ENCODE measurements at regions not wholly inside any gene's neighbourhood (a gene's known extent, or its start where the extent isn't known, plus 50 kb on each side); places are given as distances from the start of the nearest gene placed in this dataset.

DNA sequence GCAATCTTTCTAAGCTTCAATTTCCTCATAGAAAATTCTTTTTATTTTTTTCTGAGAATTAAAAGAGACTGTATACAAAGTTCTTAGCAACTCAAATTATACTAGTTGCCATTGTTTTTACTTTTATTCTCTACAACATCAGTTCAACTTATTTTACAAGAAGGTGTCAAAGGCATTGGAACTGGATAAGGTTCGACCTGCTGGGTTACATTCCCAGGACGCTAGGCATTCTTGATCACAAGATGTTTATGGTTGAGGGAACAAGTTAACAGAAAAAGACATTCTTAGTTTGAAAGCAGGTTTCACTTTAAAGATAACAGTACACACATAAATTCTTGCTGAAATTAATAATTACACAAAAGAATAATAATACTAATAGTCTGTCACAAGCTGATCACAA lies 163.5 kb upstream of the SNX2 start:
- Histone ChIP-seq H2AFZ (replicated peaks; ENCODE audit: low read length, poor library complexity) (no peak overlapping the region), H2BK120ac (ENCODE audit: low read depth, low read length) (no peak overlapping the region), H3K56ac (ENCODE audit: extremely low read depth, insufficient read depth, low read length) (no peak overlapping the region), H3K23ac (ENCODE audit: low read depth, low read length) (no peak overlapping the region), H3K9me3 (ENCODE audit: control insufficient read depth, insufficient read depth, low read length) (no peaks in the 10 kb centered on the region), H3K4me1 (ENCODE audit: control insufficient read depth, insufficient read depth, low read length) (no peaks in the 10 kb centered on the region), H4K8ac (ENCODE audit: low read depth in 2 of 2, low read length in 2 of 2) (no peak overlapping the region), H3K4me2 (ENCODE audit: low read depth, low read length) (no peak overlapping the region), H3K9ac (ENCODE audit: low read depth, low read length) (no peak overlapping the region), H4K5ac (ENCODE audit: low read depth, low read length) (no peak overlapping the region), H2BK5ac (ENCODE audit: low read depth, low read length, poor library complexity, severe bottlenecking) (no peak overlapping the region), H3K36me3 (ENCODE audit: control insufficient read depth, insufficient read depth, low read length) (no peaks in the 10 kb centered on the region), H3K79me1 (ENCODE audit: low read depth in 1 of 2, low read length in 2 of 2) (no peaks in the 10 kb centered on the region), H3K18ac (ENCODE audit: low read depth, low read length) (no peak overlapping the region), H3K4me3 (ENCODE audit: insufficient read depth, low read depth, low read length) (no peak overlapping the region), H3K4ac (ENCODE audit: low read depth, low read length) (no peak overlapping the region), H2BK15ac (ENCODE audit: low read depth, low read length) (no peak overlapping the region), H3K27ac (ENCODE audit: insufficient read depth, low read length) (no peak overlapping the region), H3K14ac (replicated peaks; ENCODE audit: low read depth, low read length) (no peak overlapping the region), H3K9me1 (ENCODE audit: insufficient read depth, low read length) (no peaks in the 10 kb centered on the region), H4K91ac (ENCODE audit: insufficient read depth, low read depth, low read length) (no peak overlapping the region), H2AK5ac (ENCODE audit: low read depth, low read length) (no peak overlapping the region), H3K27me3 (ENCODE audit: control insufficient read depth, insufficient read depth, low read length) (no peaks in the 10 kb centered on the region), H4K20me1 (ENCODE audit: insufficient read depth, low read length) (no peaks in the 10 kb centered on the region), H2AK9ac (replicated peaks; ENCODE audit: low read depth, low read length, poor library complexity) (no peak overlapping the region), H2BK20ac (ENCODE audit: low read depth, low read length) (no peak overlapping the region)
- no TSS peak for BruUV-seq (replicated peaks)
- WGBS, 2 experiments (ENCODE audit: extremely low coverage in 2 of 2, insufficient read length in 1 of 2) = no CpG with 5 or more reads among the region's 2 CpGs
- in situ Hi-C loops (cut with MboI; ENCODE audit: low sequenced_read_pairs) (no loop called here), intact Hi-C loops (cut with micrococcal nuclease) (no loop called here), dilution Hi-C loops (cut with HindIII; ENCODE audit: low sequenced_read_pairs, unreplicated experiment) (no loop called here)
- ChIA-PET CTCF (no interaction called here), POLR2A (ENCODE audit: unreplicated experiment) (no interaction called here)
- no peak for ATAC-seq (ENCODE audit: low read depth)
- TF ChIP-seq RCOR1 (IDR thresholded peaks at IDR 0.05; ENCODE audit: insufficient replicate concordance, low read length) = no peak
- no peak for TF ChIP-seq POLR2A (IDR thresholded peaks at IDR 0.05; ENCODE audit: low read depth, low read length)
- no peak for TF ChIP-seq RFX5 (IDR thresholded peaks at IDR 0.05; ENCODE audit: low read depth, low read length)
- no peak for TF ChIP-seq MXI1 (IDR thresholded peaks at IDR 0.05; ENCODE audit: borderline replicate concordance, low read depth, low read length)
- no peak for TF ChIP-seq FOS (IDR thresholded peaks at IDR 0.05; ENCODE audit: low read depth, low read length)
- TF ChIP-seq, protein P1, sequence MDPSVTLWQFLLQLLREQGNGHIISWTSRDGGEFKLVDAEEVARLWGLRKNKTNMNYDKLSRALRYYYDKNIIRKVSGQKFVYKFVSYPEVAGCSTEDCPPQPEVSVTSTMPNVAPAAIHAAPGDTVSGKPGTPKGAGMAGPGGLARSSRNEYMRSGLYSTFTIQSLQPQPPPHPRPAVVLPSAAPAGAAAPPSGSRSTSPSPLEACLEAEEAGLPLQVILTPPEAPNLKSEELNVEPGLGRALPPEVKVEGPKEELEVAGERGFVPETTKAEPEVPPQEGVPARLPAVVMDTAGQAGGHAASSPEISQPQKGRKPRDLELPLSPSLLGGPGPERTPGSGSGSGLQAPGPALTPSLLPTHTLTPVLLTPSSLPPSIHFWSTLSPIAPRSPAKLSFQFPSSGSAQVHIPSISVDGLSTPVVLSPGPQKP (IDR thresholded peaks at IDR 0.05; ENCODE audit: borderline replicate concordance, low read depth, low read length) = no peak
- TF ChIP-seq, protein P2, sequence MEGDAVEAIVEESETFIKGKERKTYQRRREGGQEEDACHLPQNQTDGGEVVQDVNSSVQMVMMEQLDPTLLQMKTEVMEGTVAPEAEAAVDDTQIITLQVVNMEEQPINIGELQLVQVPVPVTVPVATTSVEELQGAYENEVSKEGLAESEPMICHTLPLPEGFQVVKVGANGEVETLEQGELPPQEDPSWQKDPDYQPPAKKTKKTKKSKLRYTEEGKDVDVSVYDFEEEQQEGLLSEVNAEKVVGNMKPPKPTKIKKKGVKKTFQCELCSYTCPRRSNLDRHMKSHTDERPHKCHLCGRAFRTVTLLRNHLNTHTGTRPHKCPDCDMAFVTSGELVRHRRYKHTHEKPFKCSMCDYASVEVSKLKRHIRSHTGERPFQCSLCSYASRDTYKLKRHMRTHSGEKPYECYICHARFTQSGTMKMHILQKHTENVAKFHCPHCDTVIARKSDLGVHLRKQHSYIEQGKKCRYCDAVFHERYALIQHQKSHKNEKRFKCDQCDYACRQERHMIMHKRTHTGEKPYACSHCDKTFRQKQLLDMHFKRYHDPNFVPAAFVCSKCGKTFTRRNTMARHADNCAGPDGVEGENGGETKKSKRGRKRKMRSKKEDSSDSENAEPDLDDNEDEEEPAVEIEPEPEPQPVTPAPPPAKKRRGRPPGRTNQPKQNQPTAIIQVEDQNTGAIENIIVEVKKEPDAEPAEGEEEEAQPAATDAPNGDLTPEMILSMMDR (conservative IDR thresholded peaks at IDR 0.05; ENCODE audit: low read depth, low read length) = no peak
- TF ChIP-seq CHD1 (IDR thresholded peaks at IDR 0.05; ENCODE audit: low read depth, low read length) = no peak
- TF ChIP-seq SMC3 (IDR thresholded peaks at IDR 0.05; ENCODE audit: low read depth, low read length) = no peak
- no peak for DNase-seq

Measured in IMR-90 (cell line).